ENCODE measurements at regions not wholly inside any gene's neighbourhood (a gene's known extent, or its start where the extent isn't known, plus 50 kb on each side); places are given as distances from the start of the nearest gene placed in this dataset.

- DNase-seq (ENCODE audit: low spot score in 2 of 2) = no peak
- no peaks in the 10 kb centered on the region for H3K27me3 ChIP-seq
- no peak overlapping the region for H3K27ac ChIP-seq
- H3K36me3 ChIP-seq = no peaks in the 10 kb centered on the region
- peaks cover 0 to 9% (median 0%) of the 10 kb centered on the region in 4 donors for H3K9me3 ChIP-seq
- 89 to 97% methylated on average over 1 of the region's 1 CpG for WGBS, 2 donors
- TF ChIP-seq EP300 (IDR thresholded peaks at IDR 0.05) (no peak), CTCF (IDR thresholded peaks at IDR 0.05) (no peak), POLR2A (IDR thresholded peaks at IDR 0.05) (no peak)
- no peaks in the 10 kb centered on the region for H3K4me1 ChIP-seq
- no peak overlapping the region for H3K4me3 ChIP-seq
Measured at GRCh38 chr4:32290102-32290501, 1569.9 kb downstream of the PCDH7 start.

- TF ChIP-seq POLR2A (IDR thresholded peaks at IDR 0.05) (no peak), CTCF (IDR thresholded peaks at IDR 0.05) (no peak), EP300 (IDR thresholded peaks at IDR 0.05) (no peak)
- no peak overlapping the region for H3K4me3 ChIP-seq
- peaks cover 0 to 6% (median 0%) of the 10 kb centered on the region in 4 donors for H3K9me3 ChIP-seq
- H3K27ac ChIP-seq = no peak overlapping the region
- DNase-seq (ENCODE audit: low spot score in 2 of 2) = no peak
- H3K4me1 ChIP-seq = no peaks in the 10 kb centered on the region
- no peaks in the 10 kb centered on the region for H3K27me3 ChIP-seq
- H3K36me3 ChIP-seq = no peaks in the 10 kb centered on the region
- WGBS, 2 donors = 81 to 93% methylated on average over 3 to 4 of the region's 7 CpGs
Measured at GRCh38 chr4:32318926-32319325, 1598.8 kb downstream of the PCDH7 start.

GRCh38 chr4:32321421-32321820 is 1601.3 kb downstream of the PCDH7 start:
- TF ChIP-seq POLR2A (IDR thresholded peaks at IDR 0.05) (no peak), EP300 (IDR thresholded peaks at IDR 0.05) (no peak), CTCF (IDR thresholded peaks at IDR 0.05) (no peak)
- H3K27me3 ChIP-seq = no peaks in the 10 kb centered on the region
- H3K36me3 ChIP-seq = no peaks in the 10 kb centered on the region
- peaks cover 0 to 6% (median 0%) of the 10 kb centered on the region in 4 donors for H3K9me3 ChIP-seq
- 67 to 73% methylated on average over 3 of the region's 3 CpGs for WGBS, 2 donors
- no peak overlapping the region for H3K4me3 ChIP-seq
- H3K4me1 ChIP-seq = no peaks in the 10 kb centered on the region
- no peak for DNase-seq (ENCODE audit: low spot score in 2 of 2)
- no peak overlapping the region for H3K27ac ChIP-seq

GRCh38 chr4:32334759-32335158 is 1614.6 kb downstream of the PCDH7 start:
- no peak for TF ChIP-seq CTCF (IDR thresholded peaks at IDR 0.05)
- no peak for TF ChIP-seq EP300 (IDR thresholded peaks at IDR 0.05)
- no peak for TF ChIP-seq POLR2A (IDR thresholded peaks at IDR 0.05)
- H3K27ac ChIP-seq = no peak overlapping the region
- H3K27me3 ChIP-seq = no peaks in the 10 kb centered on the region
- no peak for DNase-seq (ENCODE audit: low spot score in 2 of 2)
- H3K36me3 ChIP-seq = no peaks in the 10 kb centered on the region
- H3K4me1 ChIP-seq = no peaks in the 10 kb centered on the region
- no peaks in the 10 kb centered on the region for H3K9me3 ChIP-seq
- H3K4me3 ChIP-seq = no peak overlapping the region
- WGBS, 2 donors = 71 to 83% methylated on average over 1 of the region's 1 CpG

GRCh38 chr4:32337403-32337802 is 1617.2 kb downstream of the PCDH7 start:
- DNase-seq (ENCODE audit: low spot score in 2 of 2) = no peak
- Histone ChIP-seq H3K36me3 (no peaks in the 10 kb centered on the region), H3K27ac (no peak overlapping the region), H3K27me3 (no peaks in the 10 kb centered on the region), H3K4me1 (no peaks in the 10 kb centered on the region), H3K9me3 (no peaks in the 10 kb centered on the region), H3K4me3 (no peak overlapping the region)
- TF ChIP-seq EP300 (IDR thresholded peaks at IDR 0.05) = no peak
- no peak for TF ChIP-seq CTCF (IDR thresholded peaks at IDR 0.05)
- TF ChIP-seq POLR2A (IDR thresholded peaks at IDR 0.05) = no peak
- WGBS, 2 donors = 71 to 96% methylated on average over 2 of the region's 2 CpGs
